GM12878 (cell line): ENCODE measurements at regions not wholly inside any gene's neighbourhood (a gene's known extent, or its start where the extent isn't known, plus 50 kb on each side); places are given as distances from the start of the nearest gene placed in this dataset.

ENCODE experiments used
- ATAC-seq: fragments of 200-7000 bp; cut with Tn5 transposase; 3 replicates; pipeline ENCODE4 v1.9.1; 2020; ENCODE audit warnings: mild to moderate bottlenecking, moderate library complexity
- BruUV-seq: library from RNA; stranded (reverse); fragments of 400-500 nt; replicated peaks from 2 replicates; lab custom pipeline; 2021; lab: Mats Ljungman, UMichigan
- CTCF ChIA-PET: fragments of 300-600 bp; sonication (Branson Sonifier 250); formaldehyde crosslinking; extraction: SDS; loops from one replicate; lab custom pipeline; 2021; ENCODE audit warnings: inconsistent platforms; lab: Yijun Ruan, JAX
- POLR2A ChIA-PET: fragments of 350-600 bp; formaldehyde crosslinking; extraction: SDS; loops from one replicate; lab custom pipeline; 2021; ENCODE audit warnings: inconsistent platforms; lab: Charles Lee
- RAD21 ChIA-PET: fragments of 300-600 bp; sonication (Branson Sonifier 250); formaldehyde crosslinking; loops from one replicate; lab custom pipeline; 2023; ENCODE audit warnings: antibody characterized with exemption; ENCODE audit not compliant: unreplicated experiment; lab: Charles Lee
- SMC1A ChIA-PET: fragments of 300-600 bp; sonication (Branson Sonifier 250); formaldehyde crosslinking; loops from one replicate; lab custom pipeline; 2023; ENCODE audit not compliant: unreplicated experiment, uncharacterized antibody; lab: Charles Lee
- DNase-seq: peaks from one replicate; pipeline ENCODE4 v3.0.0-alpha.2; 2011; ENCODE audit warnings: low read depth, low spot score
- FAIRE-seq: peaks from 3 replicates; lab custom pipeline; 2011; peaks lifted over from hg19 to GRCh38; lab: Jason Lieb, UNC
- H2AFZ ChIP-seq: 2 replicates; pipeline ENCODE4 v1.6.0; 2011; ENCODE audit warnings: low read depth, low read length, control low read depth; ENCODE audit not compliant: control insufficient read depth
- H3K27ac ChIP-seq: 2 replicates; pipeline ENCODE4 v1.5.1; 2011; ENCODE audit warnings: control low read depth; ENCODE audit not compliant: control insufficient read depth, insufficient read depth
- H3K27me3 ChIP-seq, 2 experiments: replicated peaks in 1 of 2; 2 replicates each; pipeline versions ENCODE4 v1.6.0 to v1.6.1; 2011; ENCODE audit warnings: low read length in 1 of 2; ENCODE audit not compliant: control insufficient read depth in 2 of 2, insufficient read depth in 2 of 2
- H3K36me3 ChIP-seq, 2 experiments: 2 replicates each; pipeline ENCODE4 v1.5.1; 2011; ENCODE audit warnings: low read length in 1 of 2; ENCODE audit not compliant: control insufficient read depth in 2 of 2, insufficient read depth in 2 of 2
- H3K4me1 ChIP-seq: 2 replicates; pipeline ENCODE4 v1.6.1; 2011; ENCODE audit warnings: mild to moderate bottlenecking, low read length, moderate library complexity, mixed read lengths; ENCODE audit not compliant: control insufficient read depth, insufficient read depth
- H3K4me2 ChIP-seq: 2 replicates; pipeline ENCODE4 v1.6.0; 2011; ENCODE audit warnings: control low read depth; ENCODE audit not compliant: control insufficient read depth, insufficient read depth
- H3K4me3 ChIP-seq: fragments of 200-600 bp; sonication (generic); 2 replicates; pipeline ENCODE4 v1.5.1; 2016
- H3K79me2 ChIP-seq: 2 replicates; pipeline ENCODE4 v1.6.0; 2011; ENCODE audit warnings: low read length; ENCODE audit not compliant: control insufficient read depth, insufficient read depth
- H3K9ac ChIP-seq: 2 replicates; pipeline ENCODE4 v1.8.0; 2011; ENCODE audit warnings: low read length, control low read depth, mixed read lengths; ENCODE audit not compliant: control insufficient read depth, insufficient read depth
- H3K9me3 ChIP-seq: replicated peaks from 3 replicates; pipeline ENCODE4 v1.5.1; 2011; ENCODE audit warnings: mild to moderate bottlenecking, low read length; ENCODE audit not compliant: control insufficient read depth, insufficient read depth
- H4K20me1 ChIP-seq: 2 replicates; pipeline ENCODE4 v1.6.0; 2011; ENCODE audit not compliant: control insufficient read depth, insufficient read depth
- BACH1 ChIP-seq: fragments of 450-650 bp; IDR thresholded peaks from 2 replicates; pipeline ENCODE4 v1.6.1; 2017; ENCODE audit warnings: mild to moderate bottlenecking, borderline replicate concordance
- BCL11A ChIP-seq: IDR thresholded peaks from 2 replicates; pipeline ENCODE4 v1.6.1; 2011; ENCODE audit warnings: low read depth, low read length
- BCLAF1 ChIP-seq: fragments of 450-650 bp; IDR thresholded peaks from 2 replicates; pipeline ENCODE4 v1.6.1; 2017; ENCODE audit warnings: antibody characterized with exemption, mild to moderate bottlenecking, moderate library complexity
- BMI1 ChIP-seq: fragments of 450-650 bp; IDR thresholded peaks from 2 replicates; pipeline ENCODE4 v1.6.1; 2016; ENCODE audit warnings: mild to moderate bottlenecking, moderate library complexity, borderline replicate concordance
- CHD1 ChIP-seq: IDR thresholded peaks from 2 replicates; pipeline ENCODE4 v1.6.1; 2012; ENCODE audit warnings: low read depth, low read length, improper control_type of control experiment
- EGR1 ChIP-seq, 2 experiments: IDR thresholded peaks; 1 replicate in 1 of 2; 2 replicates in 1 of 2; pipeline ENCODE4 v1.6.1; 2011 to 2012; ENCODE audit warnings: low read depth in 2 of 2, low read length in 2 of 2, borderline replicate concordance in 1 of 2, mild to moderate bottlenecking in 1 of 2, moderate library complexity in 1 of 2
- IKZF2 ChIP-seq, 2 experiments: fragments of 450-650 bp; IDR thresholded peaks; 2 replicates each; pipeline ENCODE4 v1.6.1; 2017; ENCODE audit warnings: mild to moderate bottlenecking in 2 of 2, moderate library complexity in 2 of 2
- NRF1 ChIP-seq: conservative IDR thresholded peaks from 2 replicates; pipeline ENCODE4 v1.6.1; 2011; ENCODE audit warnings: mild to moderate bottlenecking, low read depth, low read length, improper control_type of control experiment
- PAX8 ChIP-seq: fragments of 450-650 bp; IDR thresholded peaks from 2 replicates; pipeline ENCODE4 v1.6.1; 2017; ENCODE audit warnings: mild to moderate bottlenecking, moderate library complexity
- SP1 ChIP-seq: IDR thresholded peaks from one replicate; pipeline ENCODE4 v1.6.1; 2011; ENCODE audit warnings: low read depth, low read length
- WGBS: methylation state at CpG from one replicate; pipeline ENCODE4 v1.1.6; 2016; ENCODE audit warnings: low lambda C conversion rate; ENCODE audit not compliant: insufficient replicate concordance, insufficient coverage; ENCODE audit errors: missing lambda C conversion rate; 5-methylcytosine and 5-hydroxymethylcytosine counted together
- in situ Hi-C: fragments of 300-500 bp; cut with MboI; formaldehyde crosslinking; loops from 9 replicates; pipeline ENCODE4 v1.14.3; 2018; ENCODE audit warnings: mixed read lengths
- intact Hi-C: fragments of 100-400 bp; cut with micrococcal nuclease; formaldehyde crosslinking; loops from one replicate; pipeline ENCODE4 v1.14.2; 2022; ENCODE audit not compliant: unreplicated experiment
- TF ChIP-seq, protein P1 (sequence below): fragments of 150-350 bp; IDR thresholded peaks from 2 replicates; pipeline ENCODE4 v1.6.1; 2016; ENCODE audit warnings: low read depth, low read length

DNA sequence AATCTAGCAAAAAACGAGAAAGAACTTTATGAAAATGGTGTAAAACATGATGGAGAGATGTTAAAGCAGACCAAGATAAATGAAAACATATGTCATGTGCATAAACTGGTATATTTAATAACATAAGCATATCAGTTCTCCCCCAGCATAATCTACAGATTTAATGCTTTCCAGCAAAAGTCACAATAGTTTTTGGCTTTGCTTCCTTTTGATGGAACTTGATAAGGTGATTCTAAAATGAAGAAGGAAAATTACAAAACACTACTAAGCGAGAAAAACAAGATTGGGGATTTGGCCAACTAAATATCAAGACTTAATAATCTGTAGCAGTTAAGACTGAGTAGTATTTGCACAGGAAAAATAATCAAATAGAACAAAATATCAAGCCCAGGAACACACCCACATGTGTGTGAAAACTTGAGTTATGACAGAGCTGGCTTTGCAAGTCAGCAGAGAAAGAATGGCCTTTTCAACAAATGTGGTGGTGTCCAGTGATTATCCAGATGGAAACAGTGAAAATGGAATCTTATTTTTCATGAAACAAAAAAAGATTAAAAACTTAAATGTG lies 83.7 kb upstream of the L3MBTL4 start:
- TF ChIP-seq IKZF2 (IDR thresholded peaks at IDR 0.05), result no peak
- TF ChIP-seq NRF1, result no peak
- TF ChIP-seq EGR1 (IDR thresholded peaks at IDR 0.05; ENCODE audit: borderline replicate concordance in 1 of 2, low read depth in 2 of 2, low read length in 2 of 2), result no peak
- no peak for TF ChIP-seq CHD1
- TF ChIP-seq BCLAF1, result no peak
- TF ChIP-seq BACH1, result no peak
- TF ChIP-seq, protein P1, sequence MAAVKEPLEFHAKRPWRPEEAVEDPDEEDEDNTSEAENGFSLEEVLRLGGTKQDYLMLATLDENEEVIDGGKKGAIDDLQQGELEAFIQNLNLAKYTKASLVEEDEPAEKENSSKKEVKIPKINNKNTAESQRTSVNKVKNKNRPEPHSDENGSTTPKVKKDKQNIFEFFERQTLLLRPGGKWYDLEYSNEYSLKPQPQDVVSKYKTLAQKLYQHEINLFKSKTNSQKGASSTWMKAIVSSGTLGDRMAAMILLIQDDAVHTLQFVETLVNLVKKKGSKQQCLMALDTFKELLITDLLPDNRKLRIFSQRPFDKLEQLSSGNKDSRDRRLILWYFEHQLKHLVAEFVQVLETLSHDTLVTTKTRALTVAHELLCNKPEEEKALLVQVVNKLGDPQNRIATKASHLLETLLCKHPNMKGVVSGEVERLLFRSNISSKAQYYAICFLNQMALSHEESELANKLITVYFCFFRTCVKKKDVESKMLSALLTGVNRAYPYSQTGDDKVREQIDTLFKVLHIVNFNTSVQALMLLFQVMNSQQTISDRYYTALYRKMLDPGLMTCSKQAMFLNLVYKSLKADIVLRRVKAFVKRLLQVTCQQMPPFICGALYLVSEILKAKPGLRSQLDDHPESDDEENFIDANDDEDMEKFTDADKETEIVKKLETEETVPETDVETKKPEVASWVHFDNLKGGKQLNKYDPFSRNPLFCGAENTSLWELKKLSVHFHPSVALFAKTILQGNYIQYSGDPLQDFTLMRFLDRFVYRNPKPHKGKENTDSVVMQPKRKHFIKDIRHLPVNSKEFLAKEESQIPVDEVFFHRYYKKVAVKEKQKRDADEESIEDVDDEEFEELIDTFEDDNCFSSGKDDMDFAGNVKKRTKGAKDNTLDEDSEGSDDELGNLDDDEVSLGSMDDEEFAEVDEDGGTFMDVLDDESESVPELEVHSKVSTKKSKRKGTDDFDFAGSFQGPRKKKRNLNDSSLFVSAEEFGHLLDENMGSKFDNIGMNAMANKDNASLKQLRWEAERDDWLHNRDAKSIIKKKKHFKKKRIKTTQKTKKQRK, result no peak
- no peak for TF ChIP-seq BMI1
- no peak for TF ChIP-seq PAX8
- no peak for TF ChIP-seq BCL11A
- TF ChIP-seq SP1, result no peak
- ATAC-seq (no peak), FAIRE-seq (no peak), DNase-seq (no peak)
- no peak overlapping the region for H3K9ac ChIP-seq
- H4K20me1 ChIP-seq, result no peaks in the 10 kb centered on the region
- no peaks in the 10 kb centered on the region; a peak in 1 of 4 replicates for H3K27me3 ChIP-seq
- intact Hi-C loops (no loop called here), in situ Hi-C loops (no loop called here)
- H3K4me2 ChIP-seq, result no peak overlapping the region
- no peak overlapping the region for H2AFZ ChIP-seq
- no TSS peak for BruUV-seq
- H3K4me3 ChIP-seq, result no peak overlapping the region
- no peaks in the 10 kb centered on the region for H3K4me1 ChIP-seq
- ChIA-PET SMC1A (no interaction called here), RAD21 (no interaction called here), CTCF (interaction anchor here (0.8 to 1.8 kb wide), 2 partner anchors 15 to 24 kb away, joined by 3 to 5 read pairs; no protein-coding TSS in a partner anchor), POLR2A (no interaction called here)
- H3K79me2 ChIP-seq, result no peaks in the 10 kb centered on the region
- no peaks in the 10 kb centered on the region for H3K36me3 ChIP-seq
- no peaks in the 10 kb centered on the region for H3K9me3 ChIP-seq
- no peak overlapping the region for H3K27ac ChIP-seq
- WGBS, result 17% methylated on average over 2 of the region's 2 CpGs
